ENCODE measurements at regions not wholly inside any gene's neighbourhood (a gene's known extent, or its start where the extent isn't known, plus 50 kb on each side); places are given as distances from the start of the nearest gene placed in this dataset.
"Not testable (repeated sequence)": the region's sequence is repeated elsewhere in the genome, so short reads cannot be mapped to it uniquely, and the experiment has no call there.

DNA sequence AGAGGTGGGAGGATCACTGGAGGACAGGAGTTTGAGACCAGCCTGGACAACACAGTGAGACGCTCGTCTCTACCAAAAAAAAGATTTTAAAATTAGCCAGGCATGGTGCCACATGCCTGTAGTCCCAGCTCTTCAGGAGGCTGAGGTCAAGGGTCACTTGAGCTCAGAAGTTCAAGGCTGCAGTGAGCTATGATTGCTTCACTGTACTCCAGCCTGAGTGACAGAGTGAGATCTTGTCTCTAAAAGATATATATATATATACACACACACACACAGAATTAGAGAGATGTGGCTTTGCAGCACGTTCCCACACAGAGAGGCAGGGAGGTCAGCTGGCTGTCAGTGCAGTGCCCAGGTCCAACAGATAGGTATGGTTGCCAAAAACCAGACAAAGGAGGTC lies 363.4 kb downstream of the BCL2L11 start:
- not testable (repeated sequence) for DNase-seq

DNA sequence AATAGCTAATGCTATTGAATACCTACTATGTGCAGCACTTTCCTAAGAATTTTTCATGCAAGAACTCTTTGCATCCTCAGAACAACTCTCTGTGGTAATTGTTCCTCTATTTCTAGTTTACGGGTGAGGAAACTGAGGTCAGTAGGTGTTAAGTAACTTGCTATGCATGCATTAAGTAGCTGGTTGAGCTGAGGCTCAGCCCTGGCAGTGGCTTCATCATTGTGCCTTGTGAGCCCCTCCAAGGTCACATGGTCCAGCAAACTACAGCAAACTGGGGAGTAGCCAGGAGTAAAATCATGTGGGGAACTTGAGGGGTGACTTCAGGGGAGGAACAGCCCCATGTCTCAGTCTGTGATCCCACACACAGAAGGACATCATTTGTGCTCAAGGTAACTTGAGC lies 365.2 kb downstream of the BCL2L11 start:
- peak; percentile 45 for DNase-seq

DNA sequence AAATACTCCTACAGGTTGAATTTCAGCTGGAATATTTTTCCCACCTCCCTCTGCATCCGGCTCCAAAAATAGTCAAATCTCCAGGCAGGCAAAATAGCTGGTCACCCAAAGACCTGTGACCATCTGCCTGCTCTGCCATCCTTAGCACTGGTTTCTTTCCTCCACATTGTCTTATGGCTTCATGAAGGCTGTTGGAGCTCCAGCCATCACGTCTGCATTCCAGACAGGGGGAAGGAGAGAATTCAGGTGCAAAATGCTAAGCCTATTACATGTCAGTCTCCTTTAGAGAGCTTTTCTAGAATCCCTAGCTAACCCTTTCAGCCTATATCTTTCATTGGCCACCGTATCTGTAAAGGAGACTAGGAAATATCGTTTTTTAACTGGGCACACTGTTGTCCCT lies 367.7 kb downstream of the BCL2L11 start:
- DNase-seq: not testable (repeated sequence)

DNA sequence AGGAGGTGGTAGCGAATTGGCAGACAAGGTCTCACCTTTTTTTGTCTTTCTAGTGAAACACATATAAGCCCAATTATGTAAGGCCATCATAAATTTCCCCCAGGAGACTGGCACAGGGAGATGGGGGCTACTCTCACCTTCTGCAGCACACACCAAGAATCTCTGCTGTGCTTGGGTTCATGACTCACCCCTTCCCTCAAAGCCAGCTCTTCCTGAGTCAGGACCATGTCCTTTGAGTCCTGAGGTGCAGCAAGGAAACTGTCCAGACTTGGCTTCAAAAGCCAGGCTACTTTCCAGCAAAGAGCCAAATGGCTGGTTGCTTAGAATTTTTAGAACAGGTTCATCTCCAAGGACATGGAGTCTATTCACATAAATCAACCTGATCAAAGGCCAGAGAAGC lies 368.7 kb downstream of the BCL2L11 start:
- DNase-seq: not testable (repeated sequence)

DNA sequence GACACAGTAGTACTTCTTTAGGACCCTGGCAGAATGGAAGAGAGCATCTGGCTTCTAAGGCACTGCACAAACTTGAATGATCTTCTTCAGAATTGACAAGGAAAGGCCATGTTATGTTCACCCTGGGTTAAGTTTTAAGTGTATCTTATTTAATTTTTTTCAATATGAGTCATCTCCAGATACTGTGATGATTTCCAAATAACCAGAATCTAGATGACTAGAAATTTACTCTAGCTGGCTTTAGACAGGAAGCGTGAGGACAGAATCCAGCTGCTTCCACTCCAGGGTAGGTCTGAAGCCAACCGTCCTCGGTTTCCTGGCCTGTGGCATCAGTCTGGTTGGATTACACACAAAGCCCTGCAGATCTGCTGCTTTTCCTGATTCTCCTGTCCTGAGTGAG lies 370.5 kb downstream of the BCL2L11 start:
- DNase-seq: not testable (repeated sequence)

DNA sequence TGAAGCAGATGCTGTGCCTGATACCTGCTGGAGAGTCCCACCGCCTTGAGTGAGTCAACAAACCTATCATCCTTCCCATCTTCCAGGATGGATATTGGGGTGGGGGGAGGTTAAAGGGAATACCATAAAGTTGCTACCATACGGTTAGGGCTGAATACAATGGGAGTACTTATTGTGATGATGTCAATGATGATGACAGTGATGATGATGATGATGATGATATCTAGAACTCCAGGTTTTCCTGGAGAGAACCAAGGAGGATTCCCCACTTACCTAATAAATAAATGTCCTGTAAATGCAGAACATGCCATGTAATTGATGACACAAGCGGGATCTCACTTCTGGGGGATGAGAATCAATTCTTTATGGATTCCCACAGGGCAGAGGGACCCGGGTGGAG lies 370.9 kb downstream of the BCL2L11 start:
- not testable (repeated sequence) for DNase-seq

DNA sequence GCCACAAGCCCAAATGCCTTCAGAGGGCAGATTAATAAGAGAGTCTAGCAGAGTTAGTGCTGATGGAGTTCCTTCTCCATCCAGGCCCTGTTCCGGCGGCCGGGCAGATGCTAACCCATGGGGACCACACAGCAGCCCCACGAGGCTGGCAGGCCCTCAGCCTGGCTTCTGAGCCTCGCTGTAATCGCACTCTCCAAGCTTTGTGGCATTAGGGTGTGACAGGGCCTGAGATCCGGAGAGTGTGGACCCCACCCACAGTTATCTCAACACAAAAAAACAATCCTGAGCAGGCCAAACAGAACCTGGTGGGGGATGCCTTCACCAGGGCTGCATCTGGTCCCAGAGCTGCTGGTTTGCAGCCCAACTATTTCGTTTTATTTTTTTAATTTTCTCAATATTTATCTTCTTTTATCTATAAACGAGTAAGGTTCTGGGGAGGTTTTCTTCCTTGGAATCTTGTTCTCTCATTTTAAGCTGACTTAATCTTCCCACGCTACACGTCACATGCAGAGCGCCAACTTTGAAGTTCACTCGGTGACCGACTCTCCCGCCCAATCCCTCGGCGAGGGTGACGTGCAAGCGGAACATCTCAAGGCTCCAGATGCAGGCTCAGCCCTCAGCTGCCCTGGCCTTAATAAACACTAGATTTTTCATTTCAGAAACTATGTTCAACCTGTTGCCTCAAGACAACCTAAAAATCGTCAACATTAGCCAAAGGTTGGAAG lies 372.4 kb downstream of the BCL2L11 start:
- not testable (repeated sequence) for DNase-seq

DNA sequence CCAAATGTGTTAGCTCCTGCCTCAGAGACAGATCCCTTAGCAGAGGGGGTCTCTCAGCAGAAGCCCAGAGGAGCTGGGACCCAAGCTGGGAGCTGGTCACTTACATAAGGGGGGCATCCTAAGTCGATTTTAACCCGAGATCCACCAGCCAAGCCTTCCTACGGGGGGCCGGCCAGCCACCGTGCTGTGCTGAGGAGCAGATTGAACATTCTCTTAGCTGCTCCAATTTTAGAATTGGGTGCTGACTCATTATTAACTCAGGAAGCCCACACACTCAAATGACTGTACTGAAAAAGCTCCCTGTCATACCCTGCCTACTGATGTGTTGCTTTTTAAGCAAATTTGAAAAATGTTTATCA lies 373.0 kb downstream of the BCL2L11 start:
- DNase-seq: peak; percentile 46

DNA sequence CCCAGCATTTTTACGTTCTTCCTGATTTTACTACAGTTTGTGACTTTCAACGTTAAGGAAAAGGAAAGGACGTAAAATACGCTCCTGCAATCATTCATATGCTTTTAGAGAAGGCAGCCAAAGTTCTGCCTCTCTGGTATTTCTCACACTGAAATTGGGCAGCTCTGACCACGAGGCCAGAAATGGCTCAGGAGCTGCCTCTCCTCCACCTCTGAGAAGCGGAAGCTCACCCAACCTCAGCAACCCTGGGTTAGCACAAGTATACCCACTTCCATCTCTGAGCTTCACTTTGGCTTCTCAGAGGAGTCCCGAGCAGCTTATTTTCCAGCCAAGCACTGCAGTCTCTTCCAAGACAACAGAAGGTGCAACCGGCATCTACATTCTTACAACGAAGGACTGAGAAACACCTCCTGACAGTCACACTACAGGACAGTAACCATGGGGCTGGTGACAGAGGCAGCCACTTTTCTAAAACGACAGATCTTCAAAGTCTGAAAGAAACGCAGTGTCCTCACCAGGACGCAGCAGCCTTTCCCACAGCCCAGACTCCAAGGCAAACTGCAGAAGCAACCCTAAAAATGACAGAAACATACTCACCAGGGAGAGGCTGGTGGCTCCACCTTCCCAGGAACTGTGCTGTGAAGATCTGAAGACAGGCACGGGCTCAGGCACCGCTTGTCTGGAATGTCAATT lies 373.7 kb downstream of the BCL2L11 start:
- peak; percentile 68 for DNase-seq

DNA sequence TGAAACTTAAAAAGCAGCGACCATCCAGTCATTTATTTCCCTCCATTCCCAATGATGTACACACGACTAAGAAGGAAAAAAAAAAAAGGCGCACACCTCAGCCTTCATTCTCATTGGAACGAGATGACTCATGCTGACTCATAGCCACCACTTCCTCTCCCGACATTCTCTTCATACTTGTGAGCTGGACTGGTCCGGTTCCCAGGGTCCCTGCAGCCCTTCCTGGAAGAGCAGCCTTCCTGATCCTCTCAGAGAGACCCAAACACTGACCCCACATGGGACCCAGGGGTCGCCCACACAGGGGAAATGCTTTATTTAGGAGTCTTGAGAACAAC lies 374.2 kb downstream of the BCL2L11 start:
- DNase-seq: not testable (repeated sequence)

DNA sequence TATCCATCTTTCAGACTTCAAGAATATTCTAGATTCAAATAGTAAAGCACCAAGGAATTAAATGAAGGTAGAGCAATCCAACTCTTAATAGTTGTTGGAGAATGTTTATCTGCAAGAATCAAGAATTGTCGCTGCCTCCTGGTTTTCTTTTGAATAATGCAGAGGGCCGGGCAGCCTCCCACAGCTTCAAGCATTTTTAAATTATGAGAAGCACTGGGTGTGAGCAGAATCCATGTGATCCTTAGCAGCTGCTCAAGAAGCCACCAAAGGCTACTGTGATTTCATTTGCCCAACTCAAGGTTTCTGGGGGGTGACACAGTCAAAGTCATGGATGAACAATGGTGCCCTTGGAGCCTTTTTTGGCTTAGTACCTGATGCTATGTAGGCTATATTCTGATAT lies 374.9 kb downstream of the BCL2L11 start:
- peak; percentile 20 for DNase-seq

DNA sequence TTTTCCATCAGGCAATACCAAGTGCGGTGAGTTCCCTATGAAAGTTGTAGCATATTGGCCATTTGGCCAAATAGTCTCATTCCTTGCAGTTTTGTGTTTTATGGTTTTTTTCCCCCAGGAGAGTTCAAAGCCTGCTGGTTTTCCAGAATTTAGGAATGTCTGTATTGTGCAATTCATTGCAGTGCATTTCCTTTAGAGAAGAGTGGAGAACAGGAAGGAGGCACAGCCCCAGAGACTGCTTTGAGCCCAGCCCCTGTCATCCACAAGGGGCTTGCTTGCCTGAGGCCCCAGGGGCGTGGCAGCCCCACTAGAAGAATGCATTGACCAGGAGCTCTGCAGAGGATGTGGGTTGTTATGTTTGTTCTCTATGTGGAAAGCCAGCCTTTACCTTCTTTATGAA lies 375.5 kb downstream of the BCL2L11 start:
- not testable (repeated sequence) for DNase-seq

DNA sequence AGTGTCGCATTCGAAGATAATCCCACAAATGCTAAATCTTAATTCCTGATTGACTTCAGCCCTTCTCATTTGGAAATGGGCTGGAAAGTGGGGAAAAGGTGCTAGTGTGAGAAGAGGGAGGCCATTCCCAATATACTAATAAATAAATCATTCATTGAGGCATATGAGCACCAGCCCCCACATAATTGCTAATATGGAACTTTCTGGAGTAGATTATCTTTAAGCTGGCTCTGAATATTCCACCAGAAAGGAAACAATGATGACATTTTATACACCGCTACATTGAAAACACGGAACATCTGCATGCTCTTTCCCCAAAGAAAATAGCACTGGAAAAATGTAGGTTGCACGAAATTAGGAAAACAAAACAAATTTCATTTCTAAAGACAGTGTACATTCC lies 376.1 kb downstream of the BCL2L11 start:
- DNase-seq: not testable (repeated sequence)

DNA sequence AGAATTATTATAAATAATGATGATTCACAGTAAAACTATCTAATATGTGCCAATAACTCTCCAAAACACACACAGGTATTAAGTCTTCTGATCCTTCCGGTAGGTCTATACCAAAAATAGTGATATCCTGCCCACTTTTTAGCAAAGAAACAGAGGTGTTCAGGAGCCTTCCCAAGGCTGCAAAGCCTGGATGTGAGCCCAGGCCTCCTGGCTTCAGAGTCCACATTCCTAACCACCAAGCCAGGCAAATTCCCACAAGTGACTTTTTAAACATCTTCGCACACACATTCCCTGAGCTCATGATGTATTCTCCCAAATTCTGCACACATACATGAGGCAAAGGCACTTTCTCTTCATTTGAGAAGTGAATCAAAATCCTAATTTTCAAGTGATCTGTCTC lies 376.6 kb downstream of the BCL2L11 start:
- DNase-seq: not testable (repeated sequence)

DNA sequence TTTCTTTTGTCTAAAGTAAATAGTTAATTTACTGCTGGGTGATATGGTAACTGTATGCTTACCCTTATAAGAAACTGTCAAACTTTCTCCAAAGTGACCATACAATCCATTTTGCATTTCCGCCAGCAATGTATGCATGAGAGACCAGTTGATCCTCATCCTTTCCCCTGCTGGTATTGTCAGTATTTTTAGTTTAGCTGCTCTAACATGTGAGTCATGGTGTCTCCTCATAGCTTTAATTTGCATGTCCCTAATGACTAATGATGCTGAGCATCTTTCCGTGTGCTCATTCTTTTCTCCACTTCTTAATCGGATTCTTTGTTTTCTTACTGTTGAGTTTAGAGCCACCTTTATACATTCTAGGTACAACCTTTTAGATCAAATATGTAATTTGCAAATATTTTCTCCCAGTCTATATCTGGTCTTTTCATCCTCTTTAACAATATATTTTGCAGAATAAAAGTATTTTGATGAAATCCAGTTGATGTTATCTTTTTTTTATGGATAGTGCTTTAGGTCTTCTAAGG lies 379.9 kb downstream of the BCL2L11 start:
- DNase-seq: not testable (repeated sequence)

DNA sequence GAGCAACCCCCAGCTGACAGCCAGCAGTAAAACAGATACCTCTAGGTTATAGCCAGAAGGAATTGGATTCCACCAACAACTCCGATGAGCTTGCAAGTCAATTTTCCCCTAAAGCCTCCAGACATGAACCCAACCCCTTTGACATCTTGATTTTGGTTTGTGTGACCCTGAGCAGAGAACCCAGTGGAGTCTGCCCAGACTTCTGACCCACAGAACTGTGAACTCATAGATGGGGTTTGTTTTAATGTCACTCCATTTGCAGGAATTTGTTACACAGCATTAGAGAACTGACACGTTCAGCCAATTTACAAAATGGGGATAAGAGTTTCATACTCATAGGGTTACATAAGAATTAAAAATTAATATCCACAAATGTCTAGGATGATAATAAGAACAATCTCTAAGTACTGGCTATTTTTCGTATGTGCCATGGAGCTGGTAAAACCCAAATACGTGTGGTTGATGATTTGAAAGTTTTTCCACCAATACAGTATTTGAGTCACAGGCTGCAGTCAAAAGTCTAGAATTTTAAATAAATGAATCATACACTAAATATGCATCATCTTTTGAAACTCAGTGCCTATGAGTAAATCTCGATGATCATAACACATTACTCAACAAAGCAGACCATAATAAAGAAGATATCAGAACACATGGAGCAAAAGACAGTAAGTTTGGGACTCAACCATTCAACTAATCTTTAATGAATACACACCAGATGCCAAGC lies 380.0 kb downstream of the ANAPC1 start:
- DNase-seq: not testable (repeated sequence)

DNA sequence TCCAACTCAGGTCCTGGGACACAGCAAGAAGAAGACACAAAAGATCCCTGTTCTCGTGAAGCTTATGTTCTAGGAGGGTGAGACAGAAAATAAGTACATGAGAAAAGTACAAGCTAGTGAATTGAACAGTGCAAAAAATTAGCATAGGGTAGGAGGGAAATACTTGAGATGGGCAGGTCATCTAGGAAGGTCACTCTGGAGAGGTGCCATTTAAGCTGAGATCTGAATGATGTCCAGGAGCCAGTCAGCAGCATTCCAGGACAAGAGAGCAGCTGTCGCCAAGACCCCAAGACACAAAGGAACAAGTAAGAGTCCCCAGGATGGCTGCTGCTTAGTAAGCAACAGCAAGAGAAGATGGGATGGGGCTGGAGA lies 379.4 kb downstream of the ANAPC1 start:
- not testable (repeated sequence) for DNase-seq

DNA sequence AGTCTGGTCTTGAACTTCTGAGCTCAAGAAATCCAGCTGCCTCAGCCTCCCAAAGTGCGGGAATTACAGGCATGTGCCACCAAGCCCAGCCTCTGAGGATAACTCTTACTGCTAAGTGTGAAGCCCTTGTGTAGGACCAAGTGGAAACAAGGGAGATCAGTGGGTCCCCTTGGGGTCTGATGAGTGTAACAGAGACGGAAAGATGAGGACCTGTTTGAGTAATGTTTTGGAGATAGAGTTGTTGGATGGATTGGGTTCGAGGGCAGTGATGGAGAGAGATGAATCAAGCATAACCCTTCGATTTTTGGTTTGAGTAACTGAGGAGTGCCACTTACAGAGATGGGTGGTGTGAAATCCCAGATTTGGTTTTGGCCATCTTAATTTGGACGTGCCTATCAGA lies 378.7 kb downstream of the ANAPC1 start:
- DNase-seq: peak; percentile 75

DNA sequence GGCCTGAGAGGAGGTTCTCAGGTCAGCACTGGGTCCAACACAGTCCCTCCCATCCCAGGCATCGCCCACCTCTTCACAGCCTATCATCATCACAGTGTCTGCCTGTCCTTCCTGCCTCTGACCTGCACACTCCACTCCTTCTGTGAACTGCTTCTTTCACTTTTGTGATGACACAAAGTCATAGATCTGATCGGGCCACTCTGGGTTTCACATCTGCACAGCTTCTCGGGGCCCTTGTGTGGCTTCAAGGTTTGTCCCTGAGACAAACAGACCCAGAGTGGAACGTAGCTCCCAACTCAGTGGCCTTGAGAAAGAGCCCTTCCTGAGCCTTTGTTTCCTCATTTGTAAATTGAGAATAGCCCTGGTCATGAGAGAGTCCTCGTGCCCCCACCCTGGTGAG lies 377.1 kb downstream of the ANAPC1 start:
- peak; percentile 78 for DNase-seq

DNA sequence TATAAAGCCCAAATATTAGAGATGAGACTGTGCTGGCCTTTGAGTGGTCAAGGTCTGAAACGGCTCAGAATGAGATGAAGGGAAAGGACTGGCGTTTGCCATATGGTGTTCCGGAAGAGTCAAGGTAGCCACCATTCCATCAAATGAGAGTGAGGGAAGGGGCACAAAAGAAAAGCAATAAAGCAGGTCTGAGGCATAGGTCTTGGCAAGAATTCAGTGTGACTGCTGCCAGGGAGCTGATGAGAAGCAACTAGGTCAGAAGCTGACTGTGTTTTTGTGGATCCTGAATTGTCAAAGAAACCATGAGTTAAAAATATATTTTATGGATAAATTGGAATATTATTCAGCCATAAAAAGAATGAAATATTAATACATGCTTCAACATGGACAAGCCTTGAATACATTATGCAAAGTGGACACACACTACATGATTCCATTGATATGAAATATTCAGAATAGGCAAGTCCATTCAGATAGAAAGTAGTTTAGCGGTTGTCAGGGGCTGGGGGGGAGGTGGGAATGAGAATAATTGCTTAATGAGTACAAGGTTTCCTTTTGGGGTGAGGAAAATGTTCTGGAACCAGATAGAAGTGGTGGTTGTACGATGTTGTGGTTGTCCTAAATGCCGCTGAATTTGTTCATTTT lies 374.6 kb downstream of the ANAPC1 start:
- peak; percentile 52 for DNase-seq

DNA sequence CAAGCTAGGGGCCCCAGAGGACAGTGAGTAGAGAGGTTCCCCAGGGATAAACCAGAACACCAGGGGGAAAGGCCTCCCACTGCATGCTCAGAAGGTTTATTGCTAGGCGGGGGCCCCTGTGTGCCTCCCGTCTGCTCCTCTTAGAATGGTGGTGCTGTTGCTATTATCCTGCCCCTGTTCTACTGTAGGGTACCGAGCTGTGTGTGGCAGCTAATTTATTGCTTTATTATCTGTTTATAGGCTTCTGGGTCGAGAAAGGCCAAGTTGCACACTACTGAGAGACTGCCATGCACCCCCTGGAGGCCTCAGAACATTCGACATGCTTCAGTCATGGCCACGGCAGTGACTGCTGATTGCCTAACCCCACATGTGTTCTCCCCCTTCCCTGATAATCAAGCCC lies 373.6 kb downstream of the ANAPC1 start:
- not testable (repeated sequence) for DNase-seq

DNA sequence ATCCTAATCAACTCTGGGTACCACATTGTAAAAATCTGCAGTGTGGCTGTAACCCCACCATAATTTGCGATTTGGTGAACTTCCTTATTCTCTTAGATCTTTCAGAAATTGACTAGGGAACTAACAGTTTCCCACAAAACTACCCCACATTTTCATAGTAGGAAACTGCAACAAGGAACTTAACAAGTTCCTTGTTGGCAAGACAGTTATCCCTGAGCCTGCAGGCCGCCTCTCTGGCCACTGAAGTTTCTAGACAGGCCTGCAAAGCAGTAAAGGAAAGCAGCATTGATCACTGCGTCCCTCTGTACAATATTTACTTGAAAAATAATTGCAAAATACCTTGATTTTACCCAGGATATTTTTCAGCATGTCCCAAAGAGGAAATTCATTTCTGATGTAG lies 372.9 kb downstream of the ANAPC1 start:
- not testable (repeated sequence) for DNase-seq

DNA sequence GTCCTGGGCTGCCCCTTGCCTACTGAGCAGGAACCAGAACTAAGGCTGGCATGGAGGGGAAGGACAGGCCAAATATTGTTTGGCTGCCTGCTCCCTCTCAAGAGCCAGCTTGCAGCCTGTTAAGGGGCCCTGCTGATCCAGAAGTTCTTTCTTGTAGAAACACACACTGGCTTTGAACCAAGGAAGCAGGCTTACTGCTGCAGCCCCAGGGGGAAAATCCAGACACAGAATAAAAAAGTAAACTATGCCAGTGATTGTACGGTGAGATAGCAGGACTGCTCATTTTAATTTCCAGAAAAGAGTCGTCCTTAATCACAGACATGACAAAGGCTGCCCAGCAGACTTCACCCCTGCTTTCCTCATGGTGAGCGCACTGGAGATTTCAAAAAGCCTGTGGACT lies 371.6 kb downstream of the ANAPC1 start:
- DNase-seq: not testable (repeated sequence)

Measured in activated CD4-positive, alpha-beta T cell treated with anti-CD3 and anti-CD28 coated beads, Interleukin-10, Interleukin-2, amounts not matched to agents 100 ng/mL and 50 ng/mL, durations not matched to agents 16 hours and 8 hours (primary cell).